ENCODE measurements at regions not wholly inside any gene's neighbourhood (a gene's known extent, or its start where the extent isn't known, plus 50 kb on each side); places are given as distances from the start of the nearest gene placed in this dataset.

DNA sequence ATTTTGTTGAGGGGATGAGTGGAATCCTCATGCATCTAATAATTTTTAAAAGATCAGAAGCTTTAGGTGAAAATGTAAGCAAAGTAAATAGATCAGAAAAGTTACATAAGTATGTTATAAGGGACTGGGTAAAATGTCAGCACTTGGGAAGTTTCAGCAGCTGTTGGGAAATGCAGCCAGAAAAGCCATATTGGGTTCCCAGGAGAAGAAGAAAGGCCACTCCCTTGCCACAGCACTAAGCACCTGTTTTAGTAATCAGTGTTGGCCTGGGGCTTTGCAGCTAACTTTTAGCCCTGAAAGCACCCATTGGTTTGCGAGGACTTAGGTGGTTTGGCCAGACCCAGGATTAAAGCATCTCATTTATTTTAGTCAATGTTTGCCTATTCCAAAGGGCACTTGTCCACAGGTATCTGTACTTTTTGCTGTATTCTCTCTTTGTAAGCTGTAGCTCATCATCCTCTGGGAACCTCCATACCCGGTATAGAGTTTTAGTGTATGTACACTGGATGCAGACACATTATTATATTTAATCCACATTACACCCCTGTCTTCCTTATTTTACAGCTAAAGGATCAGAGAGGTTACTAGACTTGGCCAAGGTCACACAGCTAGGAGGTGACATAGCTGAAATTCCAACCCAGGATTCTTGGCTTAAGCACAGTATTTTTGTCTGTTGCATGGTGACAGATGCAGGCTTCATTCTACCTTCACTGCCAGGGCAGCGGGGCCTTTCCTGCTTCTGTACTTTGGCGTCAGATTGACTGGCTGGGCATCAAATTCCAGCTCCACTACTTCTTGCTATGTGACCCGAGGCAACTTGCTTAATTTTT is 127.7 kb upstream of the SESN3 start:
- DNase-seq (ENCODE audit: low read depth, low spot score) = peak; percentile 30

- DNase-seq (ENCODE audit: low read depth, low spot score) = no peak
These were observed 123.3 kb upstream of the SESN3 start for GRCh38 chr11:95354304-95354703.

- DNase-seq (ENCODE audit: low read depth, low spot score) = no peak
These were observed 122.7 kb upstream of the SESN3 start for GRCh38 chr11:95353706-95354105.

DNA sequence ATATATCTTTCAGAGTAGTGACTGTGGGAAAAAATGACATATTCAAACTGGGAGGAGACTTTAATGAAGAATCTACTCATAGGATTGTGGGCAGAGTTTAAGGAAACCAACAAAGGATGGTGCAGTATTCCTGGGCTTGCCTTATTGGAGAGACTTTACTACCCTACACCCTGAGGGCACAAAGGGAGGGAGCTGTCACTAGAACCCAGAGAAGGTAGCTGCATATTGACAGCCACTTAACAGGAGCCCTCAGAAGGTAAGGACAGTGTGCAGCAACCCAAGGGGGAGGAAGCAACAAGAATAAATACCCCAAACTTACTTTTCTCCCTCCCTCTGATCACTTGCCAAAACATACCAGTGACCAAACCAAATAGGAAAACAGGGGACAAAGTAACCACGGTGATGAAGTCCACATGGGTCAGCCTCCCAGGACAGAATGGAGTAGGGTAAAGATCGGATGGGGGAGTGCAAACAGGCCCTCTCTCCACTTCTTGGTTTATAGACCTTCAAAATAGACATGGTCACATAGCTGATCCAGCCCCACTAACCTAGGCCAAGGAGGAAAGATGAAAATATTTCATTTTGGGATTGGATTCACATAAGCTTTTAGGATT is 121.8 kb upstream of the SESN3 start:
- DNase-seq (ENCODE audit: low read depth, low spot score) = no peak

DNA sequence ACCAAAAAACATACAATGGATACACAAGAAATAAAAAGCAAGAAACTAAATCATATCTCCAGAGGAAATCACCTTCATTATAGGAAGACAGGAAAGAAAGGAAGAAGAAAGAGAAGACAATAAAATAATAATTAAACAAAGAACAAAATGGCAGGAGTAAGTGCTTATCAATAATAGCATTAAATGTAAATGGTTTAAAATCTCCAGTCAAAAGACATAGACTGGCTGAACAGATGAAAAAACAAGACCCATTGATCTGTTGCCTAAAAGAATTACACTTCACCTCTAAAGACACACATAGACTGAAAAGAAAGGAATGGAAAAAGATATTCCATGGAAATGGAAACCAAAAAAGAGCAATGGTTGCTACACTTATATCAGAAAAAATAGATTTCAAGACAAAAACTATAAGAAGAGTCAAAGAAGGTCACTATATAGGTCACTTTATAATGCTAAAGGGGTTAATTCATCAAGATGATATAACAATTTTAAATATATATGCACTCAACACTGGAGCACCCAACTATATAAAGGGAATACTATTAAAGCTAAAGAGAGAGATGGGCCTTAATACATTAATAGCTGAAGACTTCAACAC is 118.4 kb upstream of the SESN3 start:
- no peak for DNase-seq (ENCODE audit: low read depth, low spot score)

- DNase-seq (ENCODE audit: low read depth, low spot score) = no peak
These were observed 115.3 kb upstream of the SESN3 start for GRCh38 chr11:95346265-95346664.

DNA sequence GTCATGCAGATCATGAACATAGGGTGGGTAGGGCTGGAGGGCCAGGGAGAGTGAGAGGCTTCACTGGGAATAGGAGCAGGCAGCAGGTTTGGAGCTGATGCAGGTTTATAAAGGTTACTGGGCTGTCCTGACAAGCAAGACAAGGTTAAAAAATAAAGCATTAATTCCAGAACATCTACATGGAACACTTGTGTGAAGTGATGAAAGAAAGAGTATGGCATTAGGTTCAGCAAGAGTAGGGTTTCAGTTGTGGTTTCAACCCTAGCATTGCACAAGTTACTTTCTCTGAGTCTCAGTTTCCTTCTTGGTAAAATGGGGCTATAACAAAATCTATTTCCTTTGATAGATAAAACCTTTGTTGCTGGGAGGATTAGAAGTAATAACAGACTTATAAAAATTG is 114.6 kb upstream of the SESN3 start:
- no peak for DNase-seq (ENCODE audit: low read depth, low spot score)

DNA sequence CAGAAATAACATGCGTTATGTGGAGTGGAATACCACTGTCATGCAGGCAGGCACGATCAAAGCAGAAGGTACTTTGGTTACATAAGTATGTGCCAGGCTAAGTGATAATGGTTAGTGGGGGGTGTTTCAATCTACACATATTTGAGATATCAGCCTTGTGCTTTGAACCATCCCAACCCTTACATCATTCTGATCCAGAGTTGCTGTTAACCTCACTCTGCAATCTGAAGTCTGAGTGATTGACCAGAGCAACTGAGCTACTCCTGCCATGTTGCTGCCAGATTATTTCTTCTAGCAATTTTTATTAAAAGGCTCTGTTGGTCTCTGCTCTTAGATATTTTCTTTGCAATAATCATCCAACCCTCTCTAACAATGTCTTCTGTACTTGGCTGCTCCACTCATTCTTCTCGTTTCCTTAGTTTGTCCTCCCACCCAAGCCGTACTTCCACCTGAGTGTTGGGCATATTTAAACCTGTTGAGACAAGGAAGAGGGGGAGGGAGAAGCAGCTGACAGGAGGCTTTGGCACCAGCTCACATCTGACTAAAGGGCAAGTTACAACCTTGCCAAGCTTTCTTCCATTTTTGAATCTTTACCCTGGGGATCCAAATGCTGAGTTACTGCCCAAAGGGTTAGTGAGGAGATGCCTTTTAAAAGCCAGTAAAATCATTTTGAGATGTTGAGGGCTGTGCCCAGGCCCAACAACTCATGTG is 114.1 kb upstream of the SESN3 start:
- no peak for DNase-seq (ENCODE audit: low read depth, low spot score)

DNA sequence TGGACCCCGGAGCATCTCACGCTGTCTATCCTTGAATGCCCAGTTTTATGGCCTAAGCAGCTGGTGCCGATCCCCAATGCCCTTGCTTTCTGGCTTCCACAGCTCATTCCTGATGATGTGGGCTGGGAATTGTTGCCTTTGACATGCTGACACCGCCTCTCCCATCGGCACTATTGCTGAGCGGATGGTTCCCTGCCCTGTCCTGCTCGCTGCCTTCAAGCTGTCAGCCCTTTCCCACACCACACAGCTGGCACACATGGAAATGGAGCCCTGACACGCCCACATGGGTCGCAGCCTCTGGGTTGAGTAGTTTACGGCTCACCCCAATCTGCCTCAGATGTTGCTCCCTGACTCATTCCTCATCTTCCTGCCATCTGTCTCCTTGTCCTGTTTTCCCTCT is 110.2 kb upstream of the SESN3 start:
- DNase-seq (ENCODE audit: low read depth, low spot score) = peak; percentile 20

- DNase-seq (ENCODE audit: low read depth, low spot score) = peak; percentile 33
These were observed 108.3 kb upstream of the SESN3 start for GRCh38 chr11:95339086-95339901.

GRCh38 chr11:95338430-95338991 is 107.5 kb upstream of the SESN3 start:
- peak; percentile 55 for DNase-seq (ENCODE audit: low read depth, low spot score)

DNA sequence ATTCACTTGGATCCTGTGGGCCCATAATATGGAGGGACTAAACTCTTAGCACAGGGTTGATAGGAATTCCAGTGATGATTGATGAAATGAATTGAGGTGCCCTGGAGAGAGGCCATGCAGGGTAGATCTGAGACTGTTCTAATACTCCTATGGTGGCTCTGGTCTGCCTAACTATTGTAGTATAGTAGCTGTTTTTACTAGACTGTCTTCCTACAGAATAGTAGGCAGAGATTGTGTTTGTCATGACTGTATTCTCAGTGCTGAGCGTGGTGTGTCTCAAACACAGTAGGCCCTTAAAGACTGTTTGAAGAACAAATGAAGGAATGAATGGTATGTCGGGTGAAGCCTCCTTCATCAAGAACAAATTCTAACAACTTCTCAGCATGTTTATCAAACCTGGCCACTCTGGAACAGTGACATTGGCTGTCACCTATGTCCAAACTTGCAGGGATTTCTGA is 107.0 kb upstream of the SESN3 start:
- DNase-seq (ENCODE audit: low read depth, low spot score) = no peak

DNA sequence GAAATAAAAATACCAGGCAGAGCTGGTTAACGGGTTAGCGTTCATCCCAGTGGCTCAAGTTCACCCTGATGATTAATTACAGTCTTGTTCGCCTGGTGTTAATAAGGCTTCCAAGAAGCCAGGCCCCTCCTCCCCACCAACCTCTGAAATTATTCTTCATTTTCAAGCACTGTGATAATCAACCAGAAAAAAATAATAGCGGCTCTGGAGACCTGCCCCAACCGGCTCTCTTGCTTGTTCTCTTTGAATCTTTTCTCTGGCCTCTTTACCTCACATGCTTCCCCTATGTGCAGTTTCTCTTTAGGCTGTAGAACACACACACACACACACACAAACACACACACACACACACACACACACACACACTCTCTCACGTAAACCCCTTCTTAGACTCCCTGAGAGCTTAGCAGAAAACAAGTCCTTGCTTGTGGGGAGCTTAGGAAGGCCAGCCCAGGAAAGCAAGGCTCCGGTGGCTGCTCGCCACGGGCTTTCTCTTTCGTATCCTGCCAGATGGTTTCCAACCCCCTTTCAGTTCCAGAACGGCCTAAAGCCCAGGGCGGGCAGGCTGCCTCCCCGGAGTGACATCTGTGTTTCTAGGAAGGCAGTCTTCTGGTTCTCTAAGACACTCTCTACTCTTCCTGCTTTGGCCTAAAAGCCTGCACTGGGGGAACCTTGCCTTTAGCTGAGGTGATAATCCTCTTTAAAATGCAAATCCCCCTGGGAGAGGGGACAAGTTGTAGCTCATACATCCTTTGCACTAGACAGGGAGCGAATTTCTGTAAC is 106.4 kb upstream of the SESN3 start:
- peak; percentile 75 for DNase-seq (ENCODE audit: low read depth, low spot score)

DNA sequence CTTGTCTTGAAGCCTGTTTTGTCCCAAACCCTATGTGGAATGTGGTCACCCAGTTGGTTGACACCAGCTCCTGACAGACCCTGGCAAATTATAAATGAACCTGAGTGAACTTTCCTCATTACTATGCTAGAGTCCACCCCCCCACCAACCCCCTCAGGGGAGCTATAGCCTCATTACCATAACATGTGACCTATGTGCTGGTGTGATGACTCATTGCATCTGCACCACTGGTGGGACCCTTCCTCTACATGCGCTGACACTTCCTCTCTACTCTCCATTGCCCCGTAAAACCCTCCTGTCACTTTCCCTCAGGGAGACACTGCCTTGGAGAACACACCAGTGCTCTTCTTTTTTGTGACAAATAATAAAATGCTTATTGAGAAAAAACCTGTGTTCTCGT is 105.0 kb upstream of the SESN3 start:
- peak; percentile 73 for DNase-seq (ENCODE audit: low read depth, low spot score)

GRCh38 chr11:95331161-95331560 is 100.2 kb upstream of the SESN3 start:
- no peak for DNase-seq (ENCODE audit: low read depth, low spot score)

- peak; percentile 20 for DNase-seq (ENCODE audit: low read depth, low spot score)
These were observed 99.3 kb upstream of the SESN3 start for GRCh38 chr11:95330302-95330701.

DNA sequence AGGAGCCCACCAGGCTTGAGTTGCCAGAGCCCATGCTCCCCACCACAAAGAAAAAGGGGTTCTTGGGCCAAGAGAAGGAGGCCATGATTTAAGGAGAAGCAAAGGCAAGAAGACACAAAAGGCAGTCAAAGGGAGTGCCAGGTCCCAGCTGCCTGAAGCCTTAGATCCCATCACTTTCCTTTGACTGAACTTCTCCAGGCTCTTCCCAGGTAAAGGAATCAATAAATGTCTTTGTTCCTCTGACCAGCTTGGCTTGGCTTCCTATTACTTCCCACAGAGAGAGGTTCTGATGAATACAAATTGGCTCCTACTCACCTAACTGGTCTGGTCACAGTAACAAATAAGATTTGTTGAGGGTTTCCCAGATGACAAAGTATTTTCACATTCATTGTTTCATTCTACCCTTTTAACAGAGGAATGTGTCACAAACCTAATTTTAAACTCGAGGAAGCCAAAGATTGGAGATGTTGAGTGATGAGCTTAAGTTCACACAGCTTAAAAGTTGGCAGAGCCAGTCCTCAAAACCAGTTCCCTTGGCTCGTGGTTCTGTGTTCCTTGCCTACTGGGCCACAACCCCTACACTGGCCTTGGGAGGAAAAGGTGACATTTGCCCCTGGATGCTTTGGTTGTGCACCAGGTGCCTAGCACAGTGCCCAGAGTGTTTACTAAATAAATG is 96.4 kb upstream of the SESN3 start:
- peak; percentile 53 for DNase-seq (ENCODE audit: low read depth, low spot score)

- no peak for DNase-seq (ENCODE audit: low read depth, low spot score)
These were observed 94.8 kb upstream of the SESN3 start for GRCh38 chr11:95325777-95326258.

DNA sequence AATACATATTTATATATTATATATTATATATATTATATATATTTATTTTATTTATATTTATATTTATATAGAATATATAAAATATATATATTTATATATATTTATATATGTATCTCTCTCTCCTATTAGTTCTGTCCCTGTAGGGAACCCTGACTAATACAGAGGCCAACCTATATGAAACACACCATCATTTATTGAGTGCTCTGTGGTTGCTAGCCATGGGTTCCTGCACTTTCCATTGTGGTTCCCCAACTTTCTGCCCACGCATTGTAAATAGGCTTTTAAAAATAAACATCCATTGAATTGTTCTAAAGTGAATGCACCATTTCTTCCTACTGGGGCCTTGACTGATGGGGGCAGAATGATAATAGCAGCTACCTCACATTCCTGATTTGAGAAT is 93.8 kb upstream of the SESN3 start:
- no peak for DNase-seq (ENCODE audit: low read depth, low spot score)
